ENCODE measurements at regions not wholly inside any gene's neighbourhood (a gene's known extent, or its start where the extent isn't known, plus 50 kb on each side); places are given as distances from the start of the nearest gene placed in this dataset.

- TF ChIP-seq ZNF347 (CRISPR knock-in tag; IDR thresholded peaks at IDR 0.05; ENCODE audit: low read depth), result no peak
- no peak for TF ChIP-seq CCNT2 (IDR thresholded peaks at IDR 0.05; ENCODE audit: borderline replicate concordance, extremely low read depth, insufficient read length, low read depth, low read length)
- no peak for TF ChIP-seq BCLAF1 (IDR thresholded peaks at IDR 0.05; ENCODE audit: borderline replicate concordance in 1 of 2, control insufficient read depth in 1 of 2, low read depth in 2 of 2, low read length in 1 of 2)
- no peak for TF ChIP-seq PHB (CRISPR knock-in tag; IDR thresholded peaks at IDR 0.05)
- TF ChIP-seq PML (IDR thresholded peaks at IDR 0.05; ENCODE audit: low read length), result no peak
- no peak for TF ChIP-seq RNF2 (IDR thresholded peaks at IDR 0.05)
- no peak for TF ChIP-seq TFAM (CRISPR knock-in tag; conservative IDR thresholded peaks at IDR 0.05)
- TF ChIP-seq ZKSCAN1 (IDR thresholded peaks at IDR 0.05; ENCODE audit: low read depth, low read length), result no peak
- no peak for TF ChIP-seq ATF4 (CRISPR knock-in tag; IDR thresholded peaks at IDR 0.05)
- no peak for TF ChIP-seq RBM25 (IDR thresholded peaks at IDR 0.05; ENCODE audit: low read depth, low read length, severe bottlenecking)
- TF ChIP-seq CBFB (CRISPR knock-in tag; IDR thresholded peaks at IDR 0.05), result no peak
- no peak for TF ChIP-seq THAP7 (CRISPR knock-in tag; IDR thresholded peaks at IDR 0.05)
- TF ChIP-seq FOXK1 (CRISPR knock-in tag; IDR thresholded peaks at IDR 0.05; ENCODE audit: borderline replicate concordance), result no peak
- no peak for TF ChIP-seq HEY1 (CRISPR knock-in tag; IDR thresholded peaks at IDR 0.05; ENCODE audit: borderline replicate concordance)
- no peak for TF ChIP-seq HBP1 (CRISPR knock-in tag; IDR thresholded peaks at IDR 0.05)
- TF ChIP-seq NELFE (IDR thresholded peaks at IDR 0.05; ENCODE audit: insufficient read depth, insufficient read length), result no peak
- TF ChIP-seq ARID3B (CRISPR knock-in tag; IDR thresholded peaks at IDR 0.05; ENCODE audit: borderline replicate concordance), result no peak
- no peak for TF ChIP-seq NKRF (IDR thresholded peaks at IDR 0.05; ENCODE audit: borderline replicate concordance)
Observed at GRCh38 chr3:110528305-110529121, 543.1 kb upstream of the NECTIN3 start (continued).

All from K562 (cell line).